Kidney (tissue), 13 donors: ENCODE measurements at regions not wholly inside any gene's neighbourhood (a gene's known extent, or its start where the extent isn't known, plus 50 kb on each side); places are given as distances from the start of the nearest gene placed in this dataset.

Experiments
- DNase-seq, 5 donors: peaks; one replicate each; pipeline ENCODE4 v3.0.0-alpha.2; 2013 to 2020
- FAIRE-seq: peaks from 2 replicates; lab custom pipeline; 2012; peaks lifted over from hg19 to GRCh38; lab: Jason Lieb, UNC
- H3K27ac ChIP-seq, 2 donors: one replicate each; pipeline ENCODE4 v1.7.0; 2013; ENCODE audit warnings: low read depth in 2 of 2, low read length in 2 of 2, inconsistent platforms in 1 of 2
- H3K27me3 ChIP-seq: one replicate; pipeline ENCODE4 v1.7.1; 2013; ENCODE audit warnings: low read length, inconsistent platforms; ENCODE audit not compliant: control insufficient read depth, insufficient read depth
- H3K36me3 ChIP-seq, 3 donors: one replicate each; pipeline versions ENCODE4 v1.7.0 to v1.7.1; 2013; ENCODE audit warnings: low read length in 3 of 3, control low read depth in 1 of 3, inconsistent platforms in 1 of 3; ENCODE audit not compliant: insufficient read depth in 3 of 3, control insufficient read depth in 2 of 3
- H3K4me1 ChIP-seq, 3 donors: one replicate each; pipeline versions ENCODE4 v1.7.0 to v1.7.1; 2013; ENCODE audit warnings: low read length in 3 of 3, inconsistent platforms in 1 of 3, low read depth in 1 of 3; ENCODE audit not compliant: control insufficient read depth in 2 of 3, insufficient read depth in 2 of 3
- H3K4me3 ChIP-seq, 3 donors: one replicate each; pipeline versions ENCODE4 v1.7.0 to v1.8.1; 2013; ENCODE audit warnings: low read length in 3 of 3, control low read depth in 1 of 3, inconsistent platforms in 1 of 3
- H3K9ac ChIP-seq, 3 donors: one replicate each; pipeline versions ENCODE4 v1.7.0 to v1.7.1; 2013; ENCODE audit warnings: low read length in 3 of 3, control low read depth in 1 of 3, inconsistent platforms in 1 of 3
- H3K9me3 ChIP-seq, 3 donors: one replicate each; pipeline versions ENCODE4 v1.7.0 to v1.7.1; 2013; ENCODE audit warnings: low read length in 3 of 3, control low read depth in 1 of 3, inconsistent platforms in 1 of 3; ENCODE audit not compliant: control insufficient read depth in 2 of 3, insufficient read depth in 1 of 3
- CTCF ChIP-seq: IDR thresholded peaks from 3 replicates; pipeline ENCODE4 v1.5.1; 2012; ENCODE audit warnings: mild to moderate bottlenecking, moderate library complexity, borderline replicate concordance; ENCODE audit not compliant: insufficient read depth; ENCODE audit errors: extremely low read depth
- intact Hi-C: fragments of 100-400 bp; cut with DNase I; formaldehyde crosslinking; loops from one replicate; pipeline ENCODE4 v1.11.1; 2022
- donor health status: control.
- donor health status: control.
- donor health status: control.
- donor health status: control.
- donor health status: control.
- donor health status: DM: yes; HTN: yes; CAD: no.
- donor health status: Normal renal cell carcinoma (clear cell type).

- H3K9ac ChIP-seq: no peak overlapping the region
- H3K9me3 ChIP-seq: peaks cover 0 to 7% (median 0%) of the 10 kb centered on the region in 3 donors
- H3K4me3 ChIP-seq: no peak overlapping the region
- H3K27me3 ChIP-seq: no peaks in the 10 kb centered on the region
- no peak overlapping the region for H3K27ac ChIP-seq
- intact Hi-C loops: no loop called here
- DNase-seq: peak in 3 of 5 donors; percentile 37 to 58 (median 50)
- H3K4me1 ChIP-seq: no peaks in the 10 kb centered on the region
- TF ChIP-seq CTCF: no peak
- no peak for FAIRE-seq
- no peaks in the 10 kb centered on the region for H3K36me3 ChIP-seq
Measured at GRCh38 chr12:107393043-107393717, 292.4 kb upstream of the PWP1 start.

- Histone ChIP-seq H3K4me1 (peaks cover 0 to 4% (median 0%) of the 10 kb centered on the region in 3 donors), H3K27ac (no peak overlapping the region), H3K9ac (no peak overlapping the region), H3K36me3 (no peaks in the 10 kb centered on the region), H3K4me3 (no peak overlapping the region), H3K27me3 (no peaks in the 10 kb centered on the region), H3K9me3 (peaks cover 0 to 2% (median 0%) of the 10 kb centered on the region in 3 donors)
- FAIRE-seq: no peak
- intact Hi-C loops: no loop called here
- no peak for DNase-seq
- no peak for TF ChIP-seq CTCF
Measured at GRCh38 chr12:107394693-107395092, 290.9 kb upstream of the PWP1 start.

- DNase-seq (no peak), FAIRE-seq (no peak)
- H3K4me3 ChIP-seq: no peak overlapping the region
- H3K36me3 ChIP-seq: no peaks in the 10 kb centered on the region
- no peak overlapping the region for H3K9ac ChIP-seq
- intact Hi-C loops: no loop called here
- H3K9me3 ChIP-seq: no peaks in the 10 kb centered on the region
- H3K4me1 ChIP-seq: peaks cover 0 to 9% (median 0%) of the 10 kb centered on the region in 3 donors
- no peak overlapping the region for H3K27ac ChIP-seq
- no peak for TF ChIP-seq CTCF
- H3K27me3 ChIP-seq: no peaks in the 10 kb centered on the region
Measured at GRCh38 chr12:107395817-107396216, 289.8 kb upstream of the PWP1 start.
